Pancreas (tissue), 10 donors: ENCODE measurements at regions not wholly inside any gene's neighbourhood (a gene's known extent, or its start where the extent isn't known, plus 50 kb on each side); places are given as distances from the start of the nearest gene placed in this dataset.

Experiments
- ATAC-seq, 4 donors: fragments of 200-7000 bp; cut with Tn5 transposase; one replicate each; pipeline versions ENCODE4 v1.8.0 to v1.9.1; 2020; ENCODE audit warnings: mild to moderate bottlenecking in 4 of 4, moderate library complexity in 4 of 4
- DNase-seq, 6 donors: peaks; one replicate each; pipeline ENCODE4 v3.0.0-alpha.2; 2020
- FAIRE-seq: peaks from 2 replicates; lab custom pipeline; 2012; peaks lifted over from hg19 to GRCh38; lab: Jason Lieb, UNC
- H3K27ac ChIP-seq, 4 donors: fragments of 200-600 bp; sonication (generic); 1 replicate in 3 of 4; 2 replicates in 1 of 4; pipeline versions ENCODE4 v1.5.0 to v1.8.0; 2020
- H3K27me3 ChIP-seq, 4 donors: fragments of 200-600 bp; one replicate each; pipeline ENCODE4 v1.8.0; 2021
- H3K36me3 ChIP-seq, 3 donors: fragments of 200-600 bp; sonication (generic) in 1 of 3; one replicate each; pipeline versions ENCODE4 v1.5.0 to v1.8.0; 2020 to 2021
- H3K4me1 ChIP-seq, 3 donors: fragments of 200-600 bp; one replicate each; pipeline ENCODE4 v1.8.0; 2021
- H3K4me3 ChIP-seq, 4 donors: fragments of 200-600 bp; sonication (generic) in 2 of 4; one replicate each; pipeline versions ENCODE4 v1.5.0 to v1.8.0; 2020 to 2021
- H3K9me3 ChIP-seq, 4 donors: fragments of 200-600 bp; one replicate each; pipeline ENCODE4 v1.8.0; 2021
- WGBS, 2 donors: extraction: QIAGEN DNeasy Blood & Tissue Kit; methylation state at CpG; one replicate each; pipeline ENCODE4 v1.1.7; 2013; 5-methylcytosine and 5-hydroxymethylcytosine counted together
- intact Hi-C, 3 donors: fragments of 100-400 bp; cut with DNase I; formaldehyde crosslinking; loops; one replicate each; pipeline versions ENCODE4 v1.11.1 to v1.14.2; 2022
- TF ChIP-seq, protein P1 (sequence below), 4 donors: fragments of 200-600 bp; sonication (generic) in 3 of 4; IDR thresholded peaks; one replicate each; pipeline versions ENCODE4 v1.5.0 to v1.8.0; 2021; ENCODE audit warnings: antibody characterized with exemption in 4 of 4
- donor health status: healthy with polysubstance abuse.
- donor health status: DM: no; HTN: no; CAD: no; lungs with moderate emphysema.
- donor health status: DM: no; HTN: no; CAD: no.
- donor health status: control.
- donor health status: control.
- donor health status: Bipolar disorder and iron deficiency.
- donor health status: DM: yes; HTN: yes; CAD: no.
- donor health status: DM: no; HTN: no; CAD: no.
- donor health status: DM: no; HTN: no; CAD: no.
- donor health status: DM: yes; HTN: yes; CAD: no.

DNA sequence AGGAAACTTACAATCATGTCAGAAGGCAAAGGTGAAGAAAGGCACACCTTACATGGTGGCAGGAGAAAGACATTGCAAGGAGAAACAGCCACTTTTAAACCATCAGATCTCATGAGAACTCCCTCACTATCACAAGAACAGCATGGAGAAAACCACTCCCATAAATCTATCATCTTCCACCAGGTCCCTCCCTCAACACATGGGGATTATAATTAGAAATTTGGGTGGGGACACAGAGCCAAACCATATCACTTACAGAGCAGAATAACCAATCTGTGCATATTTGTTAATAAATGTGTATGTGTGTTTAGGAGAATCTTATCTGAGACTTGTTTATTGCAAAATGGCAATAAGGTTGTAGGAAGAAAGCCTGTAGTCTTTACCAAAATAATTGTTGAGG, 205.2 kb upstream of the ANO3 start:
- no peak for ATAC-seq
- intact Hi-C loops, result no loop called here

DNA sequence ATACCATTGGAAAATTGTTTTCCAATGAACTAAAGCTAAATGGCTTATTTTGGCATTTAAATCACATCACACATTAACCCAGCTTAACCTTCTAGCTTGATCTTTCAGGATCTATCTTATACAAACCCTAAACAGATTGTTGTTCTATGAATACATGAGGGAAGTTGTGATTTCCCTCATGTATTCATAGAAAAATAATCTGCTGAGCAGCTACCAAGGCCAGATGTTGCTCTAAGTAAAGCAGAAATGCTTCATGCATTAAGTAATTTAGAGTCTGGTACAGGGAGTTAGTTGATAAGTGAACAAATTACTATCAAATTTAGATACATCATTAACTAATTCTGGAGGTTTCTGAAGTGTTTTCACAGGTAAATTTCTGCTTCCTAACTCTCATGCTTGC, 204.6 kb upstream of the ANO3 start:
- Histone ChIP-seq H3K4me3 (no peak overlapping the region), H3K9me3 (no peaks in the 10 kb centered on the region), H3K27me3 (no peaks in the 10 kb centered on the region), H3K36me3 (no peaks in the 10 kb centered on the region), H3K27ac (no peak overlapping the region), H3K4me1 (no peaks in the 10 kb centered on the region)
- no peak for DNase-seq
- FAIRE-seq, result no peak
- intact Hi-C loops, result no loop called here
- ATAC-seq, result no peak
- TF ChIP-seq, protein P1, sequence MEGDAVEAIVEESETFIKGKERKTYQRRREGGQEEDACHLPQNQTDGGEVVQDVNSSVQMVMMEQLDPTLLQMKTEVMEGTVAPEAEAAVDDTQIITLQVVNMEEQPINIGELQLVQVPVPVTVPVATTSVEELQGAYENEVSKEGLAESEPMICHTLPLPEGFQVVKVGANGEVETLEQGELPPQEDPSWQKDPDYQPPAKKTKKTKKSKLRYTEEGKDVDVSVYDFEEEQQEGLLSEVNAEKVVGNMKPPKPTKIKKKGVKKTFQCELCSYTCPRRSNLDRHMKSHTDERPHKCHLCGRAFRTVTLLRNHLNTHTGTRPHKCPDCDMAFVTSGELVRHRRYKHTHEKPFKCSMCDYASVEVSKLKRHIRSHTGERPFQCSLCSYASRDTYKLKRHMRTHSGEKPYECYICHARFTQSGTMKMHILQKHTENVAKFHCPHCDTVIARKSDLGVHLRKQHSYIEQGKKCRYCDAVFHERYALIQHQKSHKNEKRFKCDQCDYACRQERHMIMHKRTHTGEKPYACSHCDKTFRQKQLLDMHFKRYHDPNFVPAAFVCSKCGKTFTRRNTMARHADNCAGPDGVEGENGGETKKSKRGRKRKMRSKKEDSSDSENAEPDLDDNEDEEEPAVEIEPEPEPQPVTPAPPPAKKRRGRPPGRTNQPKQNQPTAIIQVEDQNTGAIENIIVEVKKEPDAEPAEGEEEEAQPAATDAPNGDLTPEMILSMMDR (IDR thresholded peaks at IDR 0.05), result no peak

More for the DNA sequence above, 205.2 kb upstream of the ANO3 start:
- Histone ChIP-seq H3K4me1 (no peaks in the 10 kb centered on the region), H3K27me3 (no peaks in the 10 kb centered on the region), H3K4me3 (no peak overlapping the region), H3K27ac (no peak overlapping the region), H3K36me3 (no peaks in the 10 kb centered on the region), H3K9me3 (no peaks in the 10 kb centered on the region)
- TF ChIP-seq, protein P1 (IDR thresholded peaks at IDR 0.05), result no peak
- FAIRE-seq, result no peak
- no peak for DNase-seq

DNA sequence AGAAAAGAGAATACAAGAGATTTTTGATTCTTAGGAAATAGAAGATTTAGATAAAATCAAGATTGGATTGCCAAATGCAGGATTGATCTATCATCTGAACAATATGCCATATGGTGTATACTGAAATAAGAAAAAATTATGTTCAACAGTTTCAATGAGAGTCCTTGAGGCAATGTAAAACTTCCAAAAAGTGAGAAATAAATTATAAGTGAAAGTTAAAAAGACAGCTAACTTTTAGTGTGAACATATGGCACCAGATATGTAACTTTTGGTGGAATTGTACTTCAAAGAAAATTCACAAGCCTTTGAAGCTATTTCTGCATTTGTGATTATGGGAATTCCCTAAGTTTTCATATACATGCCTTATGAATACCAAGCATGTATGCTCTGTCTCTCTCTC, 200.5 kb upstream of the ANO3 start:
- Histone ChIP-seq H3K27me3 (no peaks in the 10 kb centered on the region), H3K9me3 (no peaks in the 10 kb centered on the region), H3K27ac (no peak overlapping the region), H3K36me3 (no peaks in the 10 kb centered on the region), H3K4me3 (no peak overlapping the region), H3K4me1 (no peaks in the 10 kb centered on the region)
- intact Hi-C loops, result no loop called here
- no peak for DNase-seq
- FAIRE-seq, result no peak
- TF ChIP-seq, protein P1 (IDR thresholded peaks at IDR 0.05), result no peak
- no peak for ATAC-seq

DNA sequence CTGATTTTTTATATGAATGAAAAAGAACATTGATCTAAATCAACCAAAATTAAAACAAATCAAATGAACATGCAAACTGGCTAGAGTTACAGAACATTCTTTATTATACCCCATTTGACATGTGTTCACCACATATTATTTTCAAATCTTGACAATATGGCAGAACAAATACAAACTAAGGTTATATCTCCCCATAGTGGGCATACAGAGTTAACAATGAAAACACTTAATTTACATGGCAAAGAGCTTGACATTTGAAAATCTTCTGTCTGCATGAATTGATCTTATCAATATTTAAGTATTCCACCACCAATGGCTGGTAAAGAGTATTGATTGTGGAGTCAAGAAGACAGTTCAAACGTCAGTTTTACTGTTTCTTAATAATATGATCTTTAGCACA, 197.9 kb upstream of the ANO3 start:
- 41 to 44% methylated on average over 1 of the region's 1 CpG for WGBS, 2 donors
- FAIRE-seq (no peak), DNase-seq (no peak), ATAC-seq (no peak)
- Histone ChIP-seq H3K9me3 (no peaks in the 10 kb centered on the region), H3K4me1 (no peaks in the 10 kb centered on the region), H3K27me3 (no peaks in the 10 kb centered on the region), H3K4me3 (no peak overlapping the region), H3K36me3 (no peaks in the 10 kb centered on the region), H3K27ac (no peak overlapping the region)
- intact Hi-C loops, result no loop called here
- TF ChIP-seq, protein P1 (IDR thresholded peaks at IDR 0.05), result no peak

DNA sequence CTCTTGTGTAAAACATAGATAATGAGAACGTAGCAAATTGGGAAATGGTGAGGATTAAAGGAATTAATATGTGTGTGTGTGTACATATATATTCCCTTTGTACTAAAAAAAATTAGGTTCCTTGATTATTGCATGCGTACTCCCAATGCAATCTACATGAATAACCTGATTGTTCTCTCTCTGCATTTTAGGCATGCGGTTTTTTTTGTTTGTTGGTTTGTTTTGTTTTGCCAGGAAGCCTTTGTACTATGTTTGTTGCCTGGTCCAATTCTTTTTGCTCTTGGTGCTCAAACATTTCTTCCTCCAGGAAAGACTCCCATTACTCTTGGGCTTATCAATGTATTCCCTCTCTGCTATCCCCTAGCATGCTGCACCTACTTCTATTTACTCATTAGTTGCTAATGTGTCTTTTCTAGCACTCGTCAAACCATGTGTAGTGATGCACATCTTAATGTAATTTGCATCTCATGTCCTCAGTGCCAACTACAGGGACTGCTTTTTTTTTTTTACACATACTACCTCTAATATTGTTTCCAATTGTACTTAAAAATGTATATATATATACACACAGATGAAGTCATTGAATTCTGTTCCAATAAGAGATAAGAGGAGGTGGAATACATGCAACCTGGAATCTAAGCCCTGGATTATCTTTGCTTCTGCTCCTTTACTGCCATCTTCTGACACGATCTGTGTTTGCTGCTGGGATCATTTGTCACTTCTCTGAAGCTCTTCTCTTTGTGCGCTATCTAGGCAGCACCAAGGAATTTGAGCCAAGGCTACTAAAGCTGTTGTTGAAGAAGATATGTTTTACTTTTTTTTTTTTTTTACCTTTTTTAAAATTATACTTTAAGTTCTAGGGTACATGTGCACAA, 197.2 kb upstream of the ANO3 start:
- FAIRE-seq (no peak), ATAC-seq (no peak), DNase-seq (no peak)
- 50 to 62% methylated on average over 6 of the region's 6 CpGs for WGBS, 2 donors
- Histone ChIP-seq H3K27me3 (no peaks in the 10 kb centered on the region), H3K4me1 (no peaks in the 10 kb centered on the region), H3K4me3 (no peak overlapping the region), H3K36me3 (no peaks in the 10 kb centered on the region), H3K9me3 (no peaks in the 10 kb centered on the region), H3K27ac (no peak overlapping the region)
- intact Hi-C loops, result no loop called here
- TF ChIP-seq, protein P1 (IDR thresholded peaks at IDR 0.05), result no peak
